B cell (primary cell): ENCODE measurements at regions not wholly inside any gene's neighbourhood (a gene's known extent, or its start where the extent isn't known, plus 50 kb on each side); places are given as distances from the start of the nearest gene placed in this dataset.

Experiments
- ATAC-seq: fragments of 200-7000 bp; cut with Tn5 transposase; one replicate; pipeline ENCODE4 v1.10.0; 2021; ENCODE audit warnings: low read depth, mild to moderate bottlenecking, moderate number of reproducible peaks, moderate library complexity
- CTCF ChIA-PET: fragments of 350-600 bp; sonication (Branson Sonifier 250); formaldehyde crosslinking; loops from one replicate; lab custom pipeline; 2021; ENCODE audit warnings: antibody characterized with exemption, inconsistent platforms; lab: Charles Lee
- POLR2A ChIA-PET: fragments of 350-600 bp; sonication (Branson Sonifier 250); formaldehyde crosslinking; loops from one replicate; lab custom pipeline; 2021; ENCODE audit warnings: antibody characterized with exemption; lab: Charles Lee
- DNase-seq: peaks from one replicate; pipeline ENCODE4 v3.0.0; 2013
- H2AFZ ChIP-seq: 2 replicates; pipeline ENCODE4 v1.6.1; 2012; ENCODE audit warnings: mild to moderate bottlenecking, low read depth, low read length; ENCODE audit not compliant: insufficient read depth, poor library complexity, severe bottlenecking
- H3K27ac ChIP-seq, 2 donors: 1 replicate in 1 of 2; 2 replicates in 1 of 2; pipeline ENCODE4 v1.5.1; 2012 to 2013; ENCODE audit warnings: low read length in 2 of 2, mild to moderate bottlenecking in 2 of 2, moderate library complexity in 1 of 2
- H3K27me3 ChIP-seq, 4 experiments: fragments of 200-600 bp in 1 of 4; sonication (generic) in 1 of 4; replicated peaks in 1 of 4; 1 replicate in 2 of 4; 2 replicates in 2 of 4; pipeline versions ENCODE4 v1.6.1 to v1.7.0; 2013 to 2016; ENCODE audit warnings: low read length in 3 of 4, mild to moderate bottlenecking in 2 of 4, mixed read lengths in 1 of 4, moderate library complexity in 1 of 4; ENCODE audit not compliant: insufficient read depth in 4 of 4, control insufficient read depth in 3 of 4; ENCODE audit errors: control extremely low read depth in 1 of 4
- H3K36me3 ChIP-seq, 2 experiments: replicated peaks in 1 of 2; 1 replicate in 1 of 2; 2 replicates in 1 of 2; pipeline versions ENCODE4 v1.6.1 to v1.7.1; 2013; ENCODE audit warnings: low read length in 1 of 2; ENCODE audit not compliant: insufficient read depth in 2 of 2, control insufficient read depth in 1 of 2; ENCODE audit errors: control extremely low read depth in 1 of 2, extremely low read depth in 1 of 2
- H3K4me1 ChIP-seq, 2 donors: fragments of 200-600 bp in 1 of 2; sonication (generic) in 1 of 2; 1 replicate in 1 of 2; 2 replicates in 1 of 2; pipeline versions ENCODE4 v1.5.1 to v1.6.1; 2013 to 2017; ENCODE audit warnings: low read length in 2 of 2; ENCODE audit not compliant: control insufficient read depth in 2 of 2, insufficient read depth in 2 of 2
- H3K4me2 ChIP-seq: replicated peaks from 2 replicates; pipeline ENCODE3; 2012; ENCODE audit warnings: mild to moderate bottlenecking, low read depth, low read length; ENCODE audit not compliant: poor library complexity, severe bottlenecking
- H3K4me3 ChIP-seq, 5 experiments: fragments of 200-600 bp in 1 of 5; sonication (generic) in 1 of 5; 1 replicate in 3 of 5; 2 replicates in 2 of 5; pipeline versions ENCODE4 v1.5.1 to v1.7.0; 2011 to 2016; ENCODE audit warnings: low read length in 4 of 5, mild to moderate bottlenecking in 4 of 5, low read depth in 2 of 5, control low read depth in 1 of 5, moderate library complexity in 1 of 5; ENCODE audit not compliant: insufficient read depth in 1 of 5; ENCODE audit errors: control extremely low read depth in 1 of 5, extremely low read depth in 1 of 5
- H3K79me2 ChIP-seq: fragments of 200-600 bp; sonication (generic); one replicate; pipeline ENCODE4 v1.6.0; 2016; ENCODE audit warnings: low read length; ENCODE audit not compliant: control insufficient read depth, insufficient read depth
- H3K9ac ChIP-seq: fragments of 200-600 bp; sonication (generic); 2 replicates; pipeline ENCODE4 v1.6.1; 2017; ENCODE audit warnings: mild to moderate bottlenecking, low read length, moderate library complexity
- H3K9me3 ChIP-seq, 3 donors: one replicate each; pipeline versions ENCODE4 v1.6.1 to v1.7.1; 2013; ENCODE audit warnings: low read length in 2 of 3; ENCODE audit not compliant: control insufficient read depth in 2 of 3, insufficient read depth in 1 of 3; ENCODE audit errors: control extremely low read depth in 1 of 3
- H4K20me1 ChIP-seq: 2 replicates; pipeline ENCODE4 v1.6.0; 2012; ENCODE audit warnings: mild to moderate bottlenecking, low read length; ENCODE audit not compliant: insufficient read depth, control insufficient read depth, poor library complexity, severe bottlenecking
- H3K27ac Mint-ChIP-seq: one replicate; pipeline ENCODE4 v1.8.0; 2021; ENCODE audit warnings: mixed read lengths
- H3K27me3 Mint-ChIP-seq: one replicate; pipeline ENCODE4 v1.8.0; 2021; ENCODE audit warnings: mixed read lengths
- H3K4me1 Mint-ChIP-seq: one replicate; pipeline ENCODE4 v1.8.0; 2021; ENCODE audit warnings: mixed read lengths
- H3K4me3 Mint-ChIP-seq: one replicate; pipeline ENCODE4 v1.8.0; 2021; ENCODE audit warnings: mixed read lengths
- H3K9me3 Mint-ChIP-seq: one replicate; pipeline ENCODE4 v1.8.0; 2022; ENCODE audit warnings: mixed read lengths; ENCODE audit not compliant: insufficient read depth
- EZH2 ChIP-seq: IDR thresholded peaks from 2 replicates; pipeline ENCODE4 v1.6.1; 2012; ENCODE audit warnings: borderline replicate concordance, low read depth, mild to moderate bottlenecking, moderate library complexity, low read length; ENCODE audit not compliant: insufficient read depth, poor library complexity, severe bottlenecking
- intact Hi-C: fragments of 100-400 bp; cut with micrococcal nuclease; formaldehyde crosslinking; loops from one replicate; pipeline ENCODE4 v1.10.0; 2022
- TF ChIP-seq, protein P1 (sequence below): fragments of 200-600 bp; IDR thresholded peaks from one replicate; pipeline ENCODE4 v1.8.0; 2022; ENCODE audit warnings: antibody characterized with exemption, mild to moderate bottlenecking

GRCh38 chr6:68007717-68008116 lies 627.4 kb upstream of the ADGRB3 start:
- H3K36me3 ChIP-seq: no peaks in the 10 kb centered on the region
- peaks cover 0 to 2% (median 0%) of the 10 kb centered on the region in 3 donors for H3K9me3 ChIP-seq
- TF ChIP-seq, protein P1, sequence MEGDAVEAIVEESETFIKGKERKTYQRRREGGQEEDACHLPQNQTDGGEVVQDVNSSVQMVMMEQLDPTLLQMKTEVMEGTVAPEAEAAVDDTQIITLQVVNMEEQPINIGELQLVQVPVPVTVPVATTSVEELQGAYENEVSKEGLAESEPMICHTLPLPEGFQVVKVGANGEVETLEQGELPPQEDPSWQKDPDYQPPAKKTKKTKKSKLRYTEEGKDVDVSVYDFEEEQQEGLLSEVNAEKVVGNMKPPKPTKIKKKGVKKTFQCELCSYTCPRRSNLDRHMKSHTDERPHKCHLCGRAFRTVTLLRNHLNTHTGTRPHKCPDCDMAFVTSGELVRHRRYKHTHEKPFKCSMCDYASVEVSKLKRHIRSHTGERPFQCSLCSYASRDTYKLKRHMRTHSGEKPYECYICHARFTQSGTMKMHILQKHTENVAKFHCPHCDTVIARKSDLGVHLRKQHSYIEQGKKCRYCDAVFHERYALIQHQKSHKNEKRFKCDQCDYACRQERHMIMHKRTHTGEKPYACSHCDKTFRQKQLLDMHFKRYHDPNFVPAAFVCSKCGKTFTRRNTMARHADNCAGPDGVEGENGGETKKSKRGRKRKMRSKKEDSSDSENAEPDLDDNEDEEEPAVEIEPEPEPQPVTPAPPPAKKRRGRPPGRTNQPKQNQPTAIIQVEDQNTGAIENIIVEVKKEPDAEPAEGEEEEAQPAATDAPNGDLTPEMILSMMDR: no peak
- no peak for TF ChIP-seq EZH2
- ATAC-seq (no peak), DNase-seq (no peak)
- H4K20me1 ChIP-seq: no peaks in the 10 kb centered on the region
- ChIA-PET CTCF (no interaction called here), POLR2A (no interaction called here)
- no peaks in the 10 kb centered on the region for H3K79me2 ChIP-seq
- no peak overlapping the region for H2AFZ ChIP-seq
- Mint-ChIP-seq H3K4me1 (no peaks in the 10 kb centered on the region), H3K27me3 (no peaks in the 10 kb centered on the region), H3K27ac (no peak overlapping the region), H3K9me3 (no peaks in the 10 kb centered on the region), H3K4me3 (no peak overlapping the region)
- no peak overlapping the region for H3K4me2 ChIP-seq
- H3K4me1 ChIP-seq: no peaks in the 10 kb centered on the region
- H3K27me3 ChIP-seq: no peaks in the 10 kb centered on the region
- no peak overlapping the region for H3K9ac ChIP-seq
- H3K27ac ChIP-seq: no peak overlapping the region
- intact Hi-C loops: no loop called here
- no peak overlapping the region for H3K4me3 ChIP-seq

GRCh38 chr6:67986694-67987232 lies 648.3 kb upstream of the ADGRB3 start:
- no peaks in the 10 kb centered on the region for H4K20me1 ChIP-seq
- intact Hi-C loops: no loop called here
- Mint-ChIP-seq H3K4me1 (no peaks in the 10 kb centered on the region), H3K27me3 (no peaks in the 10 kb centered on the region), H3K9me3 (no peaks in the 10 kb centered on the region), H3K27ac (no peak overlapping the region), H3K4me3 (no peak overlapping the region)
- no peaks in the 10 kb centered on the region for H3K27me3 ChIP-seq
- no peak overlapping the region for H3K9ac ChIP-seq
- H3K9me3 ChIP-seq: no peaks in the 10 kb centered on the region
- TF ChIP-seq EZH2: no peak
- TF ChIP-seq, protein P1: no peak
- H3K4me1 ChIP-seq: no peaks in the 10 kb centered on the region
- no peak overlapping the region for H3K27ac ChIP-seq
- H2AFZ ChIP-seq: no peak overlapping the region
- H3K79me2 ChIP-seq: no peaks in the 10 kb centered on the region
- DNase-seq: no peak
- H3K4me3 ChIP-seq: no peak overlapping the region
- no peaks in the 10 kb centered on the region for H3K36me3 ChIP-seq
- CTCF ChIA-PET: no interaction called here
- POLR2A ChIA-PET: no interaction called here
- H3K4me2 ChIP-seq: no peak overlapping the region
- ATAC-seq: no peak
